Stomach (tissue), 8 donors: ENCODE measurements at regions not wholly inside any gene's neighbourhood (a gene's known extent, or its start where the extent isn't known, plus 50 kb on each side); places are given as distances from the start of the nearest gene placed in this dataset.

Experiments
- DNase-seq, 2 donors: peaks; one replicate each; pipeline versions ENCODE4 v3.0.0 to v3.0.0-alpha.2; 2013 to 2019
- H3K27ac ChIP-seq, 5 donors: fragments of 200-600 bp in 4 of 5; sonication (generic) in 4 of 5; one replicate each; pipeline ENCODE4 v1.5.1; 2013 to 2019; ENCODE audit warnings: mild to moderate bottlenecking in 1 of 5, moderate library complexity in 1 of 5
- H3K27me3 ChIP-seq, 3 donors: fragments of 200-600 bp; sonication (generic); one replicate each; pipeline ENCODE4 v1.5.1; 2017 to 2019; ENCODE audit warnings: mixed run types in 1 of 3
- H3K36me3 ChIP-seq, 4 donors: fragments of 200-600 bp; sonication (generic); 1 replicate in 3 of 4; 2 replicates in 1 of 4; pipeline ENCODE4 v1.5.1; 2016 to 2019
- H3K4me1 ChIP-seq, 4 donors: fragments of 200-600 bp; sonication (generic); one replicate each; pipeline ENCODE4 v1.5.1; 2016 to 2019
- H3K4me3 ChIP-seq, 4 donors: fragments of 200-600 bp; sonication (generic) in 3 of 4; one replicate each; pipeline ENCODE4 v1.5.1; 2016 to 2019; ENCODE audit warnings: mild to moderate bottlenecking in 1 of 4
- H3K9me3 ChIP-seq, 4 donors: fragments of 200-600 bp; sonication (generic); one replicate each; pipeline ENCODE4 v1.5.1; 2016 to 2019
- CTCF ChIP-seq, 7 experiments: fragments of 450-650 bp in 4 of 7; fragments of 200-600 bp in 3 of 7; sonication (generic) in 3 of 7; IDR thresholded peaks; one replicate each; pipeline ENCODE4 v1.5.1; 2016 to 2019; ENCODE audit warnings: antibody characterized with exemption in 7 of 7, control low read depth in 2 of 7, mild to moderate bottlenecking in 1 of 7
- EP300 ChIP-seq: sonication (generic); formaldehyde crosslinking; IDR thresholded peaks from one replicate; pipeline ENCODE4 v1.6.1; 2017; ENCODE audit warnings: antibody characterized with exemption
- POLR2A ChIP-seq, 4 donors: fragments of 450-650 bp; IDR thresholded peaks; one replicate each; pipeline ENCODE4 v1.6.1; 2016; ENCODE audit warnings: antibody characterized with exemption in 4 of 4, control low read depth in 2 of 4, mild to moderate bottlenecking in 1 of 4, moderate library complexity in 1 of 4
- POLR2AphosphoS5 ChIP-seq, 3 donors: sonication (generic); formaldehyde crosslinking; IDR thresholded peaks; one replicate each; pipeline ENCODE4 v1.6.1; 2016; ENCODE audit warnings: antibody characterized with exemption in 3 of 3
- WGBS, 5 donors: extraction: QIAGEN DNeasy Blood & Tissue Kit in 3 of 5; methylation state at CpG; one replicate each; pipeline versions ENCODE4 v1.1.5 to v1.1.7; 2013 to 2018; 5-methylcytosine and 5-hydroxymethylcytosine counted together
- intact Hi-C: fragments of 100-400 bp; cut with DNase I; formaldehyde crosslinking; loops from one replicate; pipeline ENCODE4 v1.15.1; 2023; ENCODE audit warnings: low total_unique reads
- donor health status: healthy with polysubstance abuse.
- donor health status: Bipolar disorder and iron deficiency.
- donor health status: healthy.

GRCh38 chr12:63294327-63294632, 143.3 kb upstream of the AVPR1A start:
- TF ChIP-seq CTCF (IDR thresholded peaks at IDR 0.05), result no peak
- TF ChIP-seq POLR2AphosphoS5 (IDR thresholded peaks at IDR 0.05), result no peak
- no peak for TF ChIP-seq POLR2A (IDR thresholded peaks at IDR 0.05)
- TF ChIP-seq EP300, result no peak
- H3K36me3 ChIP-seq, result no peaks in the 10 kb centered on the region
- no peak overlapping the region for H3K4me3 ChIP-seq
- H3K9me3 ChIP-seq, result no peaks in the 10 kb centered on the region
- H3K27me3 ChIP-seq, result no peaks in the 10 kb centered on the region
- intact Hi-C loops, result no loop called here
- H3K4me1 ChIP-seq, result no peaks in the 10 kb centered on the region
- H3K27ac ChIP-seq, result no peak overlapping the region
- peak in 1 of 2 donors; percentile 73 for DNase-seq
- 11 to 38% (median 29%) methylated on average over 1 of the region's 1 CpG for WGBS, 5 donors

- H3K36me3 ChIP-seq, result no peaks in the 10 kb centered on the region
- no peaks in the 10 kb centered on the region for H3K4me1 ChIP-seq
- H3K27me3 ChIP-seq, result no peaks in the 10 kb centered on the region
- no peaks in the 10 kb centered on the region for H3K9me3 ChIP-seq
- DNase-seq, result no peak
- no peak overlapping the region for H3K27ac ChIP-seq
- intact Hi-C loops, result no loop called here
- 68 to 76% (median 71%) methylated on average over 2 of the region's 2 CpGs for WGBS, 5 donors
- no peak overlapping the region for H3K4me3 ChIP-seq
- TF ChIP-seq POLR2A (IDR thresholded peaks at IDR 0.05) (no peak), CTCF (IDR thresholded peaks at IDR 0.05) (no peak), POLR2AphosphoS5 (IDR thresholded peaks at IDR 0.05) (no peak), EP300 (no peak)
Observed at GRCh38 chr12:63292471-63293221, 141.6 kb upstream of the AVPR1A start.

- no peak overlapping the region for H3K4me3 ChIP-seq
- H3K9me3 ChIP-seq, result no peaks in the 10 kb centered on the region
- no peaks in the 10 kb centered on the region for H3K4me1 ChIP-seq
- WGBS, 5 donors, result 24 to 34% (median 29%) methylated on average over 4 of the region's 4 CpGs
- peak; percentile 61 to 73 for DNase-seq
- no peak for TF ChIP-seq POLR2AphosphoS5 (IDR thresholded peaks at IDR 0.05)
- no peak for TF ChIP-seq POLR2A (IDR thresholded peaks at IDR 0.05)
- peak in 5 of 7 experiments; percentile 24 to 64 (median 35) for TF ChIP-seq CTCF (IDR thresholded peaks at IDR 0.05)
- H3K27me3 ChIP-seq, result no peaks in the 10 kb centered on the region
- intact Hi-C loops, result loop anchor here (10.0 kb wide), 1 partner anchor 172 kb away; no protein-coding TSS in a partner anchor
- no peak overlapping the region for H3K27ac ChIP-seq
- no peaks in the 10 kb centered on the region for H3K36me3 ChIP-seq
Observed at GRCh38 chr12:63276537-63277365, 125.8 kb upstream of the AVPR1A start.

- DNase-seq, result no peak
- intact Hi-C loops, result no loop called here
- H3K4me3 ChIP-seq, result no peak overlapping the region
- no peaks in the 10 kb centered on the region for H3K27me3 ChIP-seq
- H3K9me3 ChIP-seq, result peaks cover 6 to 27% (median 14%) of the 10 kb centered on the region in 4 donors
- TF ChIP-seq CTCF (IDR thresholded peaks at IDR 0.05), result no peak
- no peak for TF ChIP-seq EP300
- no peak for TF ChIP-seq POLR2A (IDR thresholded peaks at IDR 0.05)
- no peak for TF ChIP-seq POLR2AphosphoS5 (IDR thresholded peaks at IDR 0.05)
- no peaks in the 10 kb centered on the region for H3K36me3 ChIP-seq
- no peak overlapping the region for H3K27ac ChIP-seq
- no peaks in the 10 kb centered on the region for H3K4me1 ChIP-seq
- WGBS, 5 donors, result 86 to 94% (median 93%) methylated on average over 1 of the region's 1 CpG
Observed at GRCh38 chr12:63266988-63267387, 116.0 kb upstream of the AVPR1A start.
